H1 (cell line): ENCODE measurements at regions not wholly inside any gene's neighbourhood (a gene's known extent, or its start where the extent isn't known, plus 50 kb on each side); places are given as distances from the start of the nearest gene placed in this dataset.

Experiments used
- CTCF ChIA-PET: fragments of 300-600 bp; sonication (Branson Sonifier 250); formaldehyde crosslinking; loops from one replicate; lab custom pipeline; 2021; ENCODE audit not compliant: partially characterized antibody; lab: Charles Lee
- POLR2A ChIA-PET: fragments of 300-600 bp; sonication (Branson Sonifier 250); formaldehyde crosslinking; loops from one replicate; lab custom pipeline; 2021; ENCODE audit warnings: inconsistent platforms; ENCODE audit not compliant: partially characterized antibody; lab: Charles Lee
- DNase-seq, 2 experiments: peaks; one replicate each; pipeline versions ENCODE4 v3.0.0 to v3.0.0-alpha.2; 2010 to 2022; ENCODE audit warnings: low spot score in 2 of 2, low read depth in 1 of 2, mixed read lengths in 1 of 2
- FAIRE-seq: peaks from 2 replicates; lab custom pipeline; 2011; peaks lifted over from hg19 to GRCh38; lab: Jason Lieb, UNC
- H2AFZ ChIP-seq: 2 replicates; pipeline ENCODE4 v1.8.1; 2012; ENCODE audit warnings: low read length, inconsistent platforms
- H2AK5ac ChIP-seq: 2 replicates; pipeline ENCODE4 v1.6.1; 2013; ENCODE audit warnings: low read depth, low read length
- H2BK120ac ChIP-seq: replicated peaks from 2 replicates; pipeline ENCODE3; 2013; ENCODE audit warnings: low read depth, low read length, inconsistent platforms
- H2BK12ac ChIP-seq: 2 replicates; pipeline ENCODE4 v1.6.1; 2013; ENCODE audit warnings: low read depth, low read length
- H2BK15ac ChIP-seq: 2 replicates; pipeline ENCODE4 v1.6.1; 2013; ENCODE audit warnings: low read length
- H2BK20ac ChIP-seq: 2 replicates; pipeline ENCODE4 v1.6.1; 2013; ENCODE audit warnings: low read length
- H2BK5ac ChIP-seq: 2 replicates; pipeline ENCODE4 v1.6.1; 2013; ENCODE audit warnings: low read depth, low read length
- H3K14ac ChIP-seq: 2 replicates; pipeline ENCODE4 v1.6.1; 2013; ENCODE audit warnings: inconsistent platforms; ENCODE audit not compliant: insufficient read length
- H3K18ac ChIP-seq: 2 replicates; pipeline ENCODE4 v1.6.1; 2013; ENCODE audit warnings: low read length; ENCODE audit errors: extremely low read depth
- H3K23ac ChIP-seq: 2 replicates; pipeline ENCODE4 v1.6.1; 2013; ENCODE audit warnings: inconsistent platforms; ENCODE audit not compliant: insufficient read length
- H3K23me2 ChIP-seq: 2 replicates; pipeline ENCODE4 v1.6.1; 2013; ENCODE audit warnings: low read depth, low read length
- H3K27ac ChIP-seq: 2 replicates; pipeline ENCODE4 v1.6.1; 2011; ENCODE audit warnings: low read depth, low read length, inconsistent platforms
- H3K27me3 ChIP-seq, 4 experiments: replicated peaks in 1 of 4; 1 replicate in 1 of 4; 2 replicates in 3 of 4; pipeline versions ENCODE4 v1.6.1 to v1.8.1; 2011 to 2013; ENCODE audit warnings: low read length in 3 of 4, mild to moderate bottlenecking in 3 of 4, inconsistent platforms in 2 of 4, mixed read lengths in 2 of 4, moderate library complexity in 1 of 4; ENCODE audit not compliant: control insufficient read depth in 3 of 4, insufficient read depth in 3 of 4; ENCODE audit errors: extremely low read depth in 1 of 4
- H3K36me3 ChIP-seq, 4 experiments: 2 replicates each; pipeline versions ENCODE4 v1.6.1 to v1.8.1; 2011 to 2013; ENCODE audit warnings: mild to moderate bottlenecking in 4 of 4, low read length in 3 of 4, moderate library complexity in 2 of 4, control low read depth in 1 of 4, inconsistent platforms in 1 of 4; ENCODE audit not compliant: insufficient read depth in 4 of 4, control insufficient read depth in 2 of 4
- H3K4ac ChIP-seq: replicated peaks from 2 replicates; pipeline ENCODE3; 2013; ENCODE audit warnings: low read length, low read depth, mixed read lengths, inconsistent platforms; ENCODE audit not compliant: insufficient read length
- H3K4me1 ChIP-seq, 4 experiments: replicated peaks in 1 of 4; 1 replicate in 1 of 4; 2 replicates in 3 of 4; pipeline versions ENCODE4 v1.6.1 to v1.8.1; 2011 to 2013; ENCODE audit warnings: low read length in 3 of 4, inconsistent platforms in 2 of 4, mixed read lengths in 1 of 4; ENCODE audit not compliant: insufficient read depth in 4 of 4, control insufficient read depth in 3 of 4
- H3K4me2 ChIP-seq, 2 experiments: 2 replicates each; pipeline versions ENCODE4 v1.6.1 to v1.8.1; 2011 to 2013; ENCODE audit warnings: low read depth in 2 of 2, low read length in 2 of 2, control low read depth in 1 of 2, inconsistent platforms in 1 of 2, mild to moderate bottlenecking in 1 of 2; ENCODE audit not compliant: insufficient read depth in 1 of 2
- H3K4me3 ChIP-seq, 4 experiments: fragments of 200-600, 300-600 bp in 1 of 4; sonication (generic), shearing (Covaris generic), sonication (Bioruptor Twin) in 1 of 4; 2 replicates each; pipeline versions ENCODE4 v1.5.1 to v1.8.1; 2011 to 2016; ENCODE audit warnings: low read length in 4 of 4, low read depth in 3 of 4, control low read depth in 2 of 4, inconsistent platforms in 2 of 4, mild to moderate bottlenecking in 2 of 4, mixed read lengths in 1 of 4, moderate library complexity in 1 of 4; ENCODE audit not compliant: insufficient read depth in 2 of 4; ENCODE audit errors: extremely low read depth in 1 of 4
- H3K56ac ChIP-seq: replicated peaks from 2 replicates; pipeline ENCODE3; 2013; ENCODE audit warnings: low read depth, mild to moderate bottlenecking, mixed read lengths, low read length, inconsistent platforms; ENCODE audit not compliant: insufficient read length
- H3K79me1 ChIP-seq: 2 replicates; pipeline ENCODE4 v1.6.1; 2013; ENCODE audit warnings: low read depth, low read length, control low read depth
- H3K79me2 ChIP-seq, 2 experiments: 2 replicates each; pipeline versions ENCODE4 v1.6.1 to v1.8.1; 2012 to 2013; ENCODE audit warnings: low read length in 2 of 2, mild to moderate bottlenecking in 2 of 2, inconsistent platforms in 1 of 2; ENCODE audit not compliant: insufficient read depth in 2 of 2, control insufficient read depth in 1 of 2
- H3K9ac ChIP-seq, 4 experiments: replicated peaks in 1 of 4; 1 replicate in 1 of 4; 2 replicates in 3 of 4; pipeline versions ENCODE4 v1.6.1 to v1.8.1; 2011 to 2013; ENCODE audit warnings: low read depth in 3 of 4, low read length in 3 of 4, control low read depth in 2 of 4, mild to moderate bottlenecking in 2 of 4, moderate library complexity in 2 of 4, inconsistent platforms in 1 of 4; ENCODE audit errors: extremely low read depth in 1 of 4
- H3K9me3 ChIP-seq, 2 experiments: 2 replicates each; pipeline versions ENCODE4 v1.6.1 to v1.8.1; 2012 to 2013; ENCODE audit warnings: mild to moderate bottlenecking in 2 of 2, moderate library complexity in 2 of 2, control low read depth in 1 of 2, inconsistent platforms in 1 of 2, low read depth in 1 of 2, low read length in 1 of 2, mixed read lengths in 1 of 2; ENCODE audit not compliant: insufficient read depth in 2 of 2
- H4K20me1 ChIP-seq, 2 experiments: replicated peaks in 1 of 2; 2 replicates each; pipeline versions ENCODE3 to v1.8.1; 2011 to 2013; ENCODE audit warnings: inconsistent platforms in 2 of 2, low read length in 2 of 2, mild to moderate bottlenecking in 1 of 2; ENCODE audit not compliant: insufficient read depth in 2 of 2, control insufficient read depth in 1 of 2
- H4K5ac ChIP-seq: 2 replicates; pipeline ENCODE4 v1.6.1; 2013; ENCODE audit warnings: low read length, low read depth, mixed read lengths, inconsistent platforms; ENCODE audit not compliant: insufficient read length
- H4K8ac ChIP-seq: 2 replicates; pipeline ENCODE4 v1.8.0; 2013; ENCODE audit warnings: mild to moderate bottlenecking, moderate library complexity, low read length, inconsistent platforms; ENCODE audit not compliant: insufficient read depth; ENCODE audit errors: extremely low read depth
- H4K91ac ChIP-seq: replicated peaks from 2 replicates; pipeline ENCODE3; 2013; ENCODE audit warnings: low read length, mixed read lengths, inconsistent platforms; ENCODE audit not compliant: insufficient read length
- BCL11A ChIP-seq, 2 experiments: IDR thresholded peaks; one replicate each; pipeline ENCODE4 v1.6.1; 2011; ENCODE audit warnings: low read depth in 2 of 2, low read length in 2 of 2, mild to moderate bottlenecking in 2 of 2
- CBX5 ChIP-seq: fragments of 300-800, 300-1000 bp; sonication (generic); IDR thresholded peaks from 2 replicates; pipeline ENCODE4 v1.7.1; 2016; ENCODE audit warnings: antibody characterized with exemption, low read length, low read depth
- CREB1 ChIP-seq: IDR thresholded peaks from 2 replicates; pipeline ENCODE4 v1.6.1; 2012; ENCODE audit warnings: inconsistent platforms
- KDM5A ChIP-seq: fragments of 200-600 bp; IDR thresholded peaks from 2 replicates; pipeline ENCODE4 v1.7.1; 2012; ENCODE audit warnings: mild to moderate bottlenecking, low read length, inconsistent platforms, mixed read lengths
- RBBP5 ChIP-seq: IDR thresholded peaks from 2 replicates; pipeline ENCODE4 v1.7.1; 2012; ENCODE audit warnings: low read depth, mild to moderate bottlenecking, inconsistent platforms, low read length, moderate library complexity, borderline replicate concordance
- SUZ12 ChIP-seq: fragments of 200-600 bp; sonication (generic); IDR thresholded peaks from 2 replicates; pipeline ENCODE4 v1.6.1; 2012; ENCODE audit warnings: mild to moderate bottlenecking, inconsistent platforms, low read length, moderate library complexity, mixed read lengths
- TAF1 ChIP-seq: IDR thresholded peaks from 2 replicates; pipeline ENCODE4 v1.6.1; 2011; ENCODE audit warnings: mild to moderate bottlenecking, low read depth, low read length
- WGBS, 2 experiments: shearing (Covaris generic) in 1 of 2; methylation state at CpG; one replicate each; pipeline versions ENCODE4 v1.1.6 to v1.1.7; 2013 to 2015; ENCODE audit warnings: low lambda C conversion rate in 2 of 2, mixed read lengths in 2 of 2, inconsistent platforms in 1 of 2, low coverage in 1 of 2, missing lambda C conversion rate in 1 of 2; ENCODE audit not compliant: insufficient replicate concordance in 2 of 2, insufficient coverage in 1 of 2, insufficient read length in 1 of 2; ENCODE audit errors: extremely low coverage in 1 of 2, missing lambda C conversion rate in 1 of 2; 5-methylcytosine and 5-hydroxymethylcytosine counted together
- TF ChIP-seq, protein P1 (sequence below): IDR thresholded peaks from 2 replicates; pipeline ENCODE4 v1.6.1; 2011; ENCODE audit warnings: low read depth, mild to moderate bottlenecking, low read length; ENCODE audit not compliant: insufficient read depth
- TF ChIP-seq, protein P2 (sequence below): IDR thresholded peaks from 2 replicates; pipeline ENCODE4 v1.6.1; 2011; ENCODE audit warnings: low read length, improper control_type of control experiment

- no peaks in the 10 kb centered on the region; a peak in 1 of 4 replicates for H3K79me2 ChIP-seq
- ChIA-PET CTCF (interaction anchor here (0.7 to 2.9 kb wide), 9 partner anchors 10 to 622 kb away, joined by 3 to 11 read pairs (median 3); no protein-coding TSS in a partner anchor), POLR2A (interaction anchor here (0.8 to 1.3 kb wide), 3 partner anchors 12 to 30 kb away, joined by 4 to 6 read pairs (median 4); no protein-coding TSS in a partner anchor)
- H2BK15ac ChIP-seq, result no peak overlapping the region
- no peaks in the 10 kb centered on the region for H3K27me3 ChIP-seq
- H3K79me1 ChIP-seq, result peaks cover 4% of the 10 kb centered on the region; the same call in 1 of the 2 replicates
- FAIRE-seq (no peak), DNase-seq (no peak)
- H3K4me3 ChIP-seq, result no peak overlapping the region
- H2AK5ac ChIP-seq, result no peak overlapping the region
- peak overlapping the region; percentile 12; the same call in 1 of the 2 replicates for H4K8ac ChIP-seq
- no peak overlapping the region for H3K27ac ChIP-seq
- no peak overlapping the region for H4K5ac ChIP-seq
- no peak overlapping the region for H4K91ac ChIP-seq
- no peak overlapping the region for H3K56ac ChIP-seq
- H2BK12ac ChIP-seq, result no peak overlapping the region
- no peak overlapping the region for H3K14ac ChIP-seq
- H3K4me2 ChIP-seq, result no peak overlapping the region
- whole genome bisulfite sequencing, 2 experiments, result 88% methylated on average over 25 of the region's 25 CpGs; no CpG with 5 or more reads in 1 of the 2 experiments
- no peak overlapping the region for H2BK20ac ChIP-seq
- no peak overlapping the region for H2AFZ ChIP-seq
- no peak overlapping the region for H2BK120ac ChIP-seq
- no peaks in the 10 kb centered on the region for H3K36me3 ChIP-seq
- no peak overlapping the region for H2BK5ac ChIP-seq
- H3K4ac ChIP-seq, result no peak overlapping the region
- peaks cover 0 to 7% (median 4%) of the 10 kb centered on the region in 4 experiments; a peak in 3 of 7 replicates for H3K4me1 ChIP-seq
- no peak overlapping the region for H3K18ac ChIP-seq
- H3K9me3 ChIP-seq, result no peaks in the 10 kb centered on the region
- H4K20me1 ChIP-seq, result peaks cover 4 to 18% of the 10 kb centered on the region in 2 experiments
- H3K23me2 ChIP-seq, result peaks cover 6% of the 10 kb centered on the region; the same call in 1 of the 2 replicates
- H3K23ac ChIP-seq, result no peak overlapping the region
- TF ChIP-seq CBX5, result no peak
- no peak for TF ChIP-seq BCL11A (IDR thresholded peaks at IDR 0.05; ENCODE audit: low read depth in 2 of 2, low read length in 2 of 2)
- no peak for TF ChIP-seq SUZ12
- TF ChIP-seq KDM5A, result no peak
- TF ChIP-seq, protein P1, sequence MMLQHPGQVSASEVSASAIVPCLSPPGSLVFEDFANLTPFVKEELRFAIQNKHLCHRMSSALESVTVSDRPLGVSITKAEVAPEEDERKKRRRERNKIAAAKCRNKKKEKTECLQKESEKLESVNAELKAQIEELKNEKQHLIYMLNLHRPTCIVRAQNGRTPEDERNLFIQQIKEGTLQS, result no peak
- TF ChIP-seq CREB1, result no peak
- TF ChIP-seq, protein P2, sequence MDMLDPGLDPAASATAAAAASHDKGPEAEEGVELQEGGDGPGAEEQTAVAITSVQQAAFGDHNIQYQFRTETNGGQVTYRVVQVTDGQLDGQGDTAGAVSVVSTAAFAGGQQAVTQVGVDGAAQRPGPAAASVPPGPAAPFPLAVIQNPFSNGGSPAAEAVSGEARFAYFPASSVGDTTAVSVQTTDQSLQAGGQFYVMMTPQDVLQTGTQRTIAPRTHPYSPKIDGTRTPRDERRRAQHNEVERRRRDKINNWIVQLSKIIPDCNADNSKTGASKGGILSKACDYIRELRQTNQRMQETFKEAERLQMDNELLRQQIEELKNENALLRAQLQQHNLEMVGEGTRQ, result no peak
- TF ChIP-seq RBBP5, result no peak
- TF ChIP-seq TAF1, result no peak
- no peak overlapping the region for H3K9ac ChIP-seq
Measured at GRCh38 chr11:70581991-70582885, 183.9 kb downstream of the CTTN start.
